Skin of body (tissue), 1 donor: ENCODE measurements at regions not wholly inside any gene's neighbourhood (a gene's known extent, or its start where the extent isn't known, plus 50 kb on each side); places are given as distances from the start of the nearest gene placed in this dataset.

ENCODE experiments used
- DNase-seq: peaks from one replicate; lab custom pipeline; 2025; lab: John Stamatoyannopoulos, UW

DNA sequence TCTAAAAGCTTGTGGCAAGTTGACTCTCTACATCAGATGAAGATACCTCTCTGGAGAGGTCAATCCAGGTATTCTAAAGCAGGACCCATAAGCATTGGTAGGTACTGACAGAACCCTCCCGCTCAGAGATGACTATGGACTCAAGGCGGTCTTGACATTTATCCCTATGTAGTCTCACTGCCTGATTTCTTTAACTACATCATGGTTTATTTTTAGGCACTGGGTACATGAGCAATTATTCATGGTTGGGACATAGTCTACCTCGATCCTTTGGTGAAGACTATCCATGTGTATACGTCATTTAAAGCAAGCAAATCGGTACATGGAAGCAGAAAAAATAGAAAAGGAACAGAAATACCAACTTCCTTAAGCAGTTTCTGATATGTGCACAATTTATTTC lies 136.2 kb upstream of the TAB2 start:
- no peak for DNase-seq

DNA sequence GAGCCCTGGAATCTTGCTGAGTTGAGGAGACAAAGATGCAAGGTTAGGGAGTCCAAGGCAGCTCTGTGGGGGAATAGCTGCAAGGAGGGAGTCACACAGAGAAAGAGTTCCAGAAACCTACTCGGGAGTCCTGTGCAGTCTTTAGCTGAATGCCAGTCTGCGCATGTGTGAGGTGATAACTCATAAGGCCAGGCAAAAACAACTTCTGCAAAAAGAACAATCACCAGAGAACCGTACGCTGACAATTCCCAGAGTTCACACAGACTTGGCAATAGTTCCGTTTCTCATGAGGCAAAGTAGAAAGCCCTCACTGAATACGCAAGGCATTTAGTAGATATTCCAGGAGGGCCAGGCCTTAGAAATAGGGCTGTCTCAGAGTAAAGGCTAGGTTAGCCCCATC lies 135.2 kb upstream of the TAB2 start:
- DNase-seq: no peak

DNA sequence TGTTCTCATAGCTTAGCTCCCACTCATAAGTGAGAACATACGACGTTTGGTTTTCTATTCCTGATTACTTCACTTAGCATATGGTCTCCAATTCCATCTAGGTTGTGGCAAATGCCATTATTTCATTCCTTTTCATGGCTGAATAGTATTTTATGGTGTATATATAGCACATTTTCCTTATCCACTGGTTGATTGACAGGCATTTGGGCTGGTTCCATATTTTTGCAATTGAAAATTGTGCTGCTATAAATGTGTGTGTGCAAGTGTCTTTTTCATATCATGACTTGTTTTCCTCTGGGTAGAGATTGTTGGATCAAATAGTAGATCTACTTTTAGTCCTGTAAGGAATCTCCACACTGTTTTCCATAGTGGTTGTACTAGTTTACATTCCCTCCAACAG lies 133.0 kb upstream of the TAB2 start:
- DNase-seq: no peak

DNA sequence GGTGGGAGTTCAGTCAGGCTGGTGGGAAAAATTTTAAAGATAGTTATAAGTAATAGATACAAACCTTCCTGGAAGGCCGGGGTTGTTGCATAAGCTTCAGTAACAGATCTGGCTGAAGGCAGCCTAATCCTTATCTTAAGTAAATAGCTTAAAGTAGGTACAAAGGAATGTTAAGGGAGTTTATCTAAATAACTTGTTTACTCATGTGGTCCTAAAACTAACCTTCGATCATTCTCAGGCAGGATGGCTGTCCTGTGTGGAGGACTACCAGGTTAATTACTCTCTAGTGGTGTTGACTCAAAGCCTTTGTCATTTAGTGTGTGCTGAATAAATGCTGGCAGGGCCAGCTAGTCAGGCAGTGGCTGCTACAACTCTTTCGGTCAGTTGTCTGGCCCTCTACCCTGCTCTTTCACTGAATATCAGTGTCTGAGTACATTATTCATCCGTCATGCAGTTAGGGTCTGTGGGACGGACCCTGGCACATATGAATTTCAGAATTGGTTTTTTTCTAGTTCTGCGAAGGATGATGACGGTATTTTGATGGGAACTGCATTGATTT lies 131.6 kb upstream of the TAB2 start:
- DNase-seq: no peak

DNA sequence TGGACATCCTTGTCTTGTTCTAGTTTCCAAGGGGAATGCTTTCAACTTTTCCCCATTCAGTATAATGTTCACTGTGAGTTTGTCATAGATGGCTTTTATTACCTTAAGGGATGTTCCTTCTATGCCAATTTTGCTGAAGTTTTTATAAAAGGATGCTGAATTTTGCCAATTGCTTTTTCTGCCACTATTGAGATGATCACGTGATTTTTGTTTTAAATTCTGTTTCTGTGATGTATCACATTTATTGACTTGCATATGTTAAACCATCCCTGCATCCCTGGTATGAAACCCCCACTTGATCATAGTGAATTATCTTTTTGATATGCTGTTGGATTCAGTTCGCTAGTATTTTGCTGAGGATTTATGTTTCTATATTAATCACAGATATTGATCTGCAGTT lies 130.6 kb upstream of the TAB2 start:
- no peak for DNase-seq

DNA sequence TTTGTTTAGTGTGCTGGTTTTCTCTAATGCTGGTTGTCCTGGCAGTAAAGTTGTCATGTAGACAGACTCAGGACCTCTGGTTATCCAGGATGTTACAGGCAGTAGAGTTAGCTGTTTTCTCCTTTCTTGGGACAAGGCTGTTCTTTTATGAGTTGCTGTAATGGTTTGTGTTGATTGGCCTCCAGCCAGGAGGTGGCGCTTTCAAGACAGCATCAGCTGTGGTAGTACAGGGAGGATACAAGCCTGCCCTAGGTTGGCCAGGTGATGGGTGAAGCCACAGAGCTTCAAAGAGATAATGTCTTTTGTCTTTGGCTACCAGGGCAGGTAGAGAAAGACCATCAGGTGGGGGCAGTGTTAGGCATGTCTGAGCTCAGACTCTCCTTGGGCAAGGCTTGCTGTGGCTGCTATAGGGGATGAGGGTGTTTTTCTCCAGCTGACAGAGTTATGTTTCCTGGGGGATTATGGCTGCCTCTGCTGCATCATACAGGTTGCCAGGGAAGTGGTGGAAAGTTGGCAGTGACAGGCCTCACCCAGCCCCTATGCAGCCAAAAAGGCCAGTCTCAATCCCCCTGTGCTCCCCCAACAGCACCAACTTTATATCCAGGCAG lies 127.2 kb upstream of the TAB2 start:
- DNase-seq: no peak

DNA sequence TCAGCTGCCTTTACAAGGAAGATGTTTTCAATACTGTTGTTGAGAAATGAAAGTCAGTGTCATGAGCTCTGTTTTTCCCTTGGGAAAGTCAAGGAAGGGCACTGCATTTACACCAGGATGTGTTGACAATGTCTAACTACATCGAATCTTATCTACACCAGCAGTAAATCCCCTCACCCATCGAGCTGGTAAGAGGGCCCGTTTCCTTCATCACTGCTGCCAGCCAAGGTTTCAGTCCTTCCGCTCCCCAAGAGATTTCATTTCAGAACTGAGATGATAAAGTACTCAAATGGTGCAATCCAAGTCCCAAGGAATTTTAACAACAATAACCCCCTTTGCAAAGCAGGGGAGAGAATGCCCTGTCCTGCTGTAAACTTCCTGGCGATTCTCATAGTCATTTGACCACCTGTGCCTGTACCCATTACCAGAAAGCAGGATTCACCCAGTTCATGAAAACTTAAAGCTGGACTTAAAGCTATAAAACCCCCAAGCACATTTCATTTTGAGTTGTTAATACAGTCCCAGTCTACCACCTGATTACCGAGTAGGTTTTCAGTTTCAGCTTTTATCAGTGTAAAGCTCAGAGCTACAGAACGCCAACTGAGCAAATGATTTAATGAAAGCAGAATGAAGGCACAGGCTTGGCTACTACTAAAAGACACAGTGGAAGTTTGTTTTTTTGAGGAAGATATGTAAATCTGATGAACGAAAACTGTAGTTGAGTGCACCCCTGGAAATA lies 122.5 kb upstream of the TAB2 start:
- no peak for DNase-seq

DNA sequence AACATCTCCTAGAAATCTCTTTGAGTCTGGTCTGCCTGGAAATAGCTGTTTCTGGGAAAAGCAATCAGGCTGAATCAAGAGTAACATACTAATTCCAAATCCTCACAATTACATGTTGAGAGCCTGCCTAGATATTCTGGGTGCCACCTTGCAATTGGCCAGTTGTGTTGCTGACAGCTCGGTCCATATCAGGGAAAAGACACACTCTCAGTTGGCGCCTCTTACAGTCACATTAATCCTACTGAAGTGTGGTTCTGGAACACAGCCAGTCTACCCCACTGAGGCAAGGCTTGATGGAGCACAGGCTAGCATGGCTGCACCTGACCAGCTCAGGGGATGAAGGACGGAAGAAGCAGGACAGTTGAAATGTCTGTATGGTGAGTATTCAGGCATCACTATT lies 121.4 kb upstream of the TAB2 start:
- no peak for DNase-seq

DNA sequence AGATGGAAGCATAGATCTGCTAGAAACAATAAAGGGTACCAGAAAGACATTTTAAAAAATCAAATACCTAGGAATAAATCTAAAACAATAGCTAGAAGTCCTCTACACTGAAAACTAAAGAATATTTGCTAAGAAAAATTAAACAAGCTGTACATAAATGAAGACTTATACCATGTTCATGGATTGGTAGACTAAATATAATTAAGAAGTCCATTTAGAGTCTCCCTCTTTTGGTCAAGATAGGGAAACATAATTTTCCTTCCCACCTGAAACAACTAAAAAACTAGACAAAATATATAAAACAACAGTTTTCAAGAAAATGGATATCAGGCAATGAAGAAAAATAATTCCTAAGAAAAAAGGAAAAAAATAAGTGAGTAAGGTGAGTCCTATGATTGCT lies 120.0 kb upstream of the TAB2 start:
- no peak for DNase-seq

DNA sequence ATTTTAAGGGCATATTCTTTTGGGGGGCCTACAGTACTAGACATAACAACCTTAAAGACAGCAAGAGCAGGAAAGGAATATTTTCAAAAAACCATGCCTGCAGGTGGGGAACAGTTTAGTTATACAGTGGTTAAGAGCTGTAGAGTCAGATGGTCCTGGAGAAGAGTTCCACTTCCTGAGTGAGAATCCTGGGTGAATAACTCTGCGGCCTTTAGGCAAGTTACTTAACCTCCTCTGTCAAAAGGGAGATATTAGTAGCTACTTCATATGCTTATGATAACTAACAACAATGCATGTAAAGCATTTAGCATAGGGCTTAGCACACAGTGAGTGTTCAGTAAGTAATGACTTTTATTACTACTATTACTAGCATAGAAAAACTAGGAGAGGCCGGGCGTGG lies 119.2 kb upstream of the TAB2 start:
- no peak for DNase-seq

DNA sequence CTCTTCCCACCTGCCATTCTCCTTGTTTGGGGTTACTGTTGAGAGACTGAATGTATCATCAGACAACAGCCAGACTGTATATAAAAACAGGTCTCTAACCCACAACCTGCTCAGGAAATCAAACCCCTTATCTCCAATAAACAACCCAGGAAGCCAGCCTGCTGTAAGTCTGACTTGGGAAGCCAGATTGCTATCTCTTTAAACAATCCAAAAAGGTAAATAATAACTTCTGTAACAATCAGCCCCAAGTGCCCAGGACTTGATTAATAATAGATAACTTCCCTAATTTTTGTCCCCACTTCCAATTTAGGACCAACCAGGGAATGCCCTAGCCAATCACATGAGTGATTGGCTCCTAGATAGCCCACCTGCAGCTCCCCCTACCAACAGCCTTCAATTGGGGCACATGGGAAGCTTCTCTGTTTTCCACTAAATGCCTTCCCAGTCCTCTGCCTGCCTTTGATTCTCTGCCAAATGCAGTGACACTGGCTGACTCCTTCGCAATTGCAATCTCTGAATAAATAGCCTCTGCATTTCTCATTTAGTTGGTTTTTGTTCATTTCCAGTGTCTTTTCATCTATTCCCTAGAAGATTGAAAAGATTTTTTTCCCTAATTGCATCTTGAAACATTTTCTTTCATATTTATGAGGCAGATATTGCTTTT lies 117.1 kb upstream of the TAB2 start:
- no peak for DNase-seq

DNA sequence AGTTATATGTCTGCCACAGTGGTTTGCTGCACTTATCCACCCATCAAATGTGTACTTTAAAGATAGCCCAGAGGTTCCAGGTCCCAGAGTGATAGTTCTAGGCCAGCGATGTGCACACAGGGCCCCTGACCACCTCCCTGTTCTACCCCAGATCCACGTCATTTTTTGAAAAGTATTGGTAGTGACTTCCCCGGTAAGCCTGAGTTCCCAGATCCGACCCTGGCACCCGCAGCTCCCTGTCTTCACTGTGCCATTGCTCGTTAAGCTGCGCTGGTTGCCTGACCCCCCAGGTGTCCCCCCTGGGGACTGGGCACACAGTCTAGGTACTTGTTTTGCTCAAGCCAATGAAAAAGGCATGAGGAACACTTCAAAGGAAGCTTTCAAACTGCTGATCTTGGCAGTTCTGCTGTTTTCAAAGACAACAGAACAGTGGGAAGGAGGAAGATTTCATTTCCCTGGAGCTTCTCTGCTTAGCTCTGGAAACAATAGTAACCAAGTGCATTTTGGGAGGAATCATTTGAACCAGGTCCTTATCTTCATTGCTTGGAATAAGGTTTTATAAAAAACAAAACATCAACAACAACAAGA lies 116.3 kb upstream of the TAB2 start:
- no peak for DNase-seq

DNA sequence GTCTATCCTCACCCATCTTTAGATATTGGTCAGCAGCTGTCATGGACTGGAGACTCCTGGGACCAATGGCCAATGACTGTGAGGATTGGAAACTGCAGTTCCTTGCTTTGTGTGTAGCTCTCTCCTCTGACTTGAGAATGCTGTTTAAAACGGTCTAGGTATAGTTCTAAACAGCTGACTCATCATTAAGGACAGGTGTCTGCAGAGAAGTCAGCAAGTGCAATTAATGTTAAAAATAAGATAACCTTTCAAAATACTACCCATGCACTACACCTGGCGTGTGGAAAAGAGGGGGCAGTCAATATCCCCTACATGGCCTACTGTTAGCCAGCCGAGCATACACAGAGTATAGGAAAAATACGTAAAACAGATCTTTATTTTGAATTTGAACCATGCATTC lies 115.4 kb upstream of the TAB2 start:
- no peak for DNase-seq

DNA sequence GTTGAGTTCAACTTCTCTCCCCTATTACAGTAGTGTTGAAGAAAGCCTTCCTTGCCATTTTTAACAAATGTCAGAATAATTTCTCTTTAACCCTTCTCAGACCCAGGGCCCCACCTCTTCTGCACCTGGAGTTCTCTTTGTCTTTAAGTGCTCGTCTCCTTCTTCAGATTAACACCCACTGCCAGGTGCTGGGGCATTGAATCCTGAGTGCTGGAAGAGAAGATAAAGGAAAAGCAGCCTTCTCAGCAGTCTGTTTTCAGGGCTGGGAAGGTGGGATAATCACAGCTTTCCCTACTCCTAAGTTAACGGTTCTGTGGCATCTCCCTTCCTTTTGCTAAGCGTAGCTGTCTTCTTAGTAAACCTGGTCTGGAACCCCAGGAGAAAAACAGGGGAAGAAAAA lies 114.6 kb upstream of the TAB2 start:
- no peak for DNase-seq

DNA sequence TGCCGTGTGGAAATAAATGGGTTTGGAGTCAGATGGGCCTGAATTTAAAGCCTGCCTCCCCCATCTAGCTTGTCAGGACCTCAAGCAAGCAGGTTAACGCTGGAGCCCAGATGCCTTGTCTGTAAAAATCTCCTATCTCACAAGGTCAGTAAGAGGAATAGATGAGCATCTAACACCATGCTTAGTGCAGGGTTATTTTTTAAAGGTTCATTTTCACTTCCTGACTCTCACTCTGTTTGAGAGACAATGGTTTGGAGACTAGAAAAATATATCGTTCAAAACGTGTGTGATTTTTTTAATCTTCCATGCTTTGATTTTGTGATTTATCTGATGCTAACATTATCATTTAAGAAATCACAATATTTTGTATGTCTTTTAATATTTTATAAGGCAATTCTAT lies 114.0 kb upstream of the TAB2 start:
- DNase-seq: no peak

DNA sequence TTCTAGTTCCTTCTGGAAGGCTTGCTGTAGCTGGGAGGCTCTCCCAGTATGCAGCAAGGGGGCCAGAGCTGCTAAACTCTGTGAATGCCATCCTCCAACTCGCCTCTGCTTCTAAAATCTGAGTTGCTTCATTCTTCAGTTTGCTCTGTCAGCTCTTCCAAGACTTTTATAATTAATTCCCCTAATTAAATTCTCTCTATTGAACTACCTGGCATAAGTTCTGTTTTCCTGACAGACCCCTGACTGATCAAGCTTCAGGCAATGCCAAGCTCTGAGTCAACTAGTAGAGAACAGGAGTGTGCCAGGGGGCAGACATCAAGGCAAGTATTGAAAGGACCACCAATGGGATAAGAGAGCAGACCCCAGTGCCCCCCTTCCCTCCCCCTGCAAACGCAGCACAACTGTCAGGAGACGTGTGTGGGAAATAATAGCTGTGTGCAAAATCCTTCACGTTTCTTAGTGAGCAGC lies 109.3 kb upstream of the TAB2 start:
- DNase-seq: no peak

DNA sequence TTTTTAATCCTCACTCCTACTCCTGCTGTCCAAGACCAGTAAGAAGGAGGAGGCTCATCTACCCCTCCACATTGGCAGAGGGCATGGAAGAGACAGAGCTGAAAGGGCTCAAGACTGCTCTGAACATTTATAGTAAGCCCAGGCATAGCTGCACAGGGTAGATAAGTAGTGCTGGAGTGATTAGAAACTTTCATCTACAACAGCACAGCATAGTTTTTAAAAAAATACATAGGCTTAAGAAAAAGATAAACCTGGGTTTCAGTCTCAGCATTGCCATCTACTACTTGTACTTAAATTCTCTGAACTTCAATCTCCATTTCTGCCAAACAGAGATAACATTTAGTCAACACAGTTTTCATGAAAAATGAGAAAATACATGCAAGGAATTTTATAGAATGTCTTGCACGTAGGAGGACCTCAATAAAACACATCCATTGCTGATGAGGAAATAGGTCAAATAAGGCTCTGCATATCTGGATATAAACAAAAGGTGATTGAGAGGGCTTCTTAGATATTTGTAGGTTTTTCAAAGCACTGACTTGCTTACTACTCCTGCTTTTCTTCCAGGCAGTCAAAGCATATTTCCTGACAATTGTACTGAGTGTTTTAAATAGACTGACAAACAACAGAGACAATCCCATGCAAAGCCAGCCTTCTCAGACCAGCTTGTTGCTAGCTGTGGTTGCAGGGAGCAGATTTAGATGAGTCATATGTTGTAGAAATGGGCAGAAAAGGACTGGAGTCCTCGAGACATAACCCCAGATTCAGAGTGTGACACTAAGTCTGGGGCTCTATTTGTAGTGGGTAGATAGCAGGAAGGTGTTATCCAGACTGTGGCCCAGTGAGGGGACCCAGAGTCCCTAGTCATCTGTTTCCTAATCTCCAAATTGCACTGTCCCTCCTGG lies 107.4 kb upstream of the TAB2 start:
- DNase-seq: no peak

DNA sequence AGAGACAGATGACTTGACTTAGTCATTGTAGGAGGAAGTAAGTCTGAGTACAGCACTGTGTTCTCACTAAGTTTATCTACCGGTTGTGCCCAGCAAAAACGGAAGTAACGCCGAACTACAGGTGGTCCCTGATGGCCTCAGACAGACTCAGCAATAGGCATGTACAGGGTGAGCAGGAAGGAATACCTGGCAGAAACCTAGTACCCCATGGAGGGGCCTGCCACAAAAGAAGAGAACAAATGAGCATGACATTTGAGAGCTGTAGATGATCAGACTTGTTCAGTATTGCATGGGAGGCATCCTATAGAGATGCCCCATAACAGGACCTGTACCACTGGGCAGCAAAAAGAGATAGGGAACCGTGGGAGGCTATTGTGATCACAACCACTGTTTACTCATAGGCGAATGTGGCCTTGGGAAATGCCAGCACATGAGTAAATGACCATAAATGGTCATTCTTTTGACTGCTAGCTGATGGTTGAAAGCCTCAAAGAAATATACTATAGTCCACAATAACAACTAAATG lies 106.4 kb upstream of the TAB2 start:
- no peak for DNase-seq

DNA sequence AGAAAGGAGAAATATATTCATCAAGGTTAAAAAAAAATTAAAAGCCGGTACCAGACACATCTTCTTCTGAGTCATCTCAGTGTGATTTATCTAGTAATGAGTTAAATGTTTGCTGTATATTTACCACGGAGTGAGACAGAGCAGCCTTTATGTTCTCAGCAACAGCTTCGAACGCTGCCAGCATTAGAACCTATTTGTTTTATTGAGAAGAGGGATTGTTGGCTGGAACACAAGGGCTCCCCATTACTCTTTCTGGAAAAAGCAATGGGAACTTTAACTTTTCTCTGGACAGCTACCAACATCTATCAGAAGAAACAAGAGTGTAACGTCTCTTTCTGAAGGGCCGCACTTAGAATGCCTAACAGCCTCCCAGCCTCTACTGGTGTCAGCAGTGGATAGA lies 105.3 kb upstream of the TAB2 start:
- DNase-seq: no peak

DNA sequence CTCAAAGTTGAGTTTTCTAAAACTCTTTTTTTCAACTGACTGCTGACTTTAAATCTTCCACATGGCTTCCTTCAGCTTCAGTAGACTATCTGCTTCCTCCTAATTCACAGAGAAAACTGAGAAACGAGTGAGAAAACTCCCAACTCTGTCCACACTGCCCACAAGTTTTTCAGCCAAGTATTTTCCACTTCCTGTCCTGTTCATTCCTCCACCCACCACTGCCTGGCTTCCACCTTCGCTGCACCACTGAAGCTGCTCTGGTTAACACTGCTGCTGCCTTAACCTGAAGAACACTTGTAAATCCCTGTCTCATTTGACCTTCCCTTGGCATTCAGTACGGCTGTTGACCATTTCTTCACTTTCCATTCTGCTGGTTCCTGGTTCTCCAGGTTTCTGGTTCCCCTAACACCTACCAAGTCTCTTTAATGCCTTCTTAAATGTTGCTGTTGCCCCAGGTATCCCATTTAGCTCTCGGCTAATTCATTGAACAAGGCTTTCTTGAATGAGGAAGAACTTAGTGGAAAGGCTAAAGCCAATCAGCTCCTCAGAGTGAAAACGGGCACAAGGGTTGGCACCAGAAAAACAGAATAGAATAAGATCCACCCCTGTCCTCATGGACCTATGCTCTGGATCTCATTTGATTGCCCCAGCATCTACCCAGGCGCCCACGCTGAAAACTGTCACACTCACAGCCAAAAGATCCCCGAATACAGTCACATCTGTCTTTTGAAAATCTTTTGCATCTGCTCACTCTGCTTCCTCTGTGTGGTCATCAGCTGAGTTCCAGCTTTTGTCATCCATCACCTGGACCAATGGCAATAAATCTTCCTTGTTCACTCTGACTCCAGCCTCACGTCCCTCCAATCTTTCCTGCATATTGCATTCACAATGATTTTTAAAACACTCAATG lies 104.4 kb upstream of the TAB2 start:
- no peak for DNase-seq
